ENCODE measurements at regions not wholly inside any gene's neighbourhood (a gene's known extent, or its start where the extent isn't known, plus 50 kb on each side); places are given as distances from the start of the nearest gene placed in this dataset.

GRCh38 chr3:148204131-148204530 lies 493.6 kb upstream of the AGTR1 start:
- H3K27me3 ChIP-seq (ENCODE audit: control insufficient read depth, insufficient read depth, low read length): no peaks in the 10 kb centered on the region
- no peak for DNase-seq (ENCODE audit: low read depth in 4 of 6, low spot score in 6 of 6)
- no peaks in the 10 kb centered on the region for H3K4me1 ChIP-seq (ENCODE audit: control insufficient read depth, insufficient read depth, low read length)
- H3K9me3 ChIP-seq (ENCODE audit: control insufficient read depth, insufficient read depth, low read length): no peaks in the 10 kb centered on the region
- H3K36me3 ChIP-seq (ENCODE audit: control insufficient read depth, insufficient read depth, low read length): no peaks in the 10 kb centered on the region
- no CpG with 5 or more reads among the region's 1 CpG for WGBS (ENCODE audit: insufficient coverage)
- H3K27ac ChIP-seq (ENCODE audit: low read depth, low read length): no peak overlapping the region
- H3K4me3 ChIP-seq (ENCODE audit: low read depth, low read length): no peak overlapping the region

GRCh38 chr3:148205977-148206376 lies 491.7 kb upstream of the AGTR1 start:
- no peaks in the 10 kb centered on the region for H3K36me3 ChIP-seq (ENCODE audit: control insufficient read depth, insufficient read depth, low read length)
- H3K9me3 ChIP-seq (ENCODE audit: control insufficient read depth, insufficient read depth, low read length): no peaks in the 10 kb centered on the region
- no peak overlapping the region for H3K4me3 ChIP-seq (ENCODE audit: low read depth, low read length)
- no peak overlapping the region for H3K27ac ChIP-seq (ENCODE audit: low read depth, low read length)
- DNase-seq (ENCODE audit: low read depth in 4 of 6, low spot score in 6 of 6): no peak
- no peaks in the 10 kb centered on the region for H3K4me1 ChIP-seq (ENCODE audit: control insufficient read depth, insufficient read depth, low read length)
- no peaks in the 10 kb centered on the region for H3K27me3 ChIP-seq (ENCODE audit: control insufficient read depth, insufficient read depth, low read length)
- no CpG with 5 or more reads among the region's 2 CpGs for WGBS (ENCODE audit: insufficient coverage)

DNA sequence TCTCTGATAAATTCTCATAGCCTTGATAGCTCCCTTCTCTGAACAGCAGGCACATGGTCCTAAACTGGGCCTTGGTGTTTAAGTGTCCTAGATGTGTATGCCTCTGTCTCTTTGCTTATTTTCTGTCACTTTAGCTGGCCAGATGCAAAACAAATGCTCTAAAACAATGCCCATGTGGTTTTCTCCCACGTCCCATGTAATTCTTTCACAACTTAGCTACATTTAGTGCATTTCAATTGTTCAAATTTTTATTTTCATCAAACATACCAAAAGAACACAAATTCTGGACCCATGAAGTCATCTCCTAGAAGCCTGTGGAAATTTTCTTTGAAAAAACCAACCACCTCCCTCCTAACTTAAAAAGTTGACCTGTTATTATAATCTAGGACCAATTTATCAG lies 491.3 kb upstream of the AGTR1 start:
- 100% methylated on average over 1 of the region's 1 CpG for WGBS (ENCODE audit: insufficient coverage)
- no peak overlapping the region for H3K27ac ChIP-seq (ENCODE audit: low read depth, low read length)
- no peaks in the 10 kb centered on the region for H3K9me3 ChIP-seq (ENCODE audit: control insufficient read depth, insufficient read depth, low read length)
- no peak for DNase-seq (ENCODE audit: low read depth in 4 of 6, low spot score in 6 of 6)
- no peak overlapping the region for H3K4me3 ChIP-seq (ENCODE audit: low read depth, low read length)
- no peaks in the 10 kb centered on the region for H3K27me3 ChIP-seq (ENCODE audit: control insufficient read depth, insufficient read depth, low read length)
- H3K4me1 ChIP-seq (ENCODE audit: control insufficient read depth, insufficient read depth, low read length): no peaks in the 10 kb centered on the region
- no peaks in the 10 kb centered on the region for H3K36me3 ChIP-seq (ENCODE audit: control insufficient read depth, insufficient read depth, low read length)

- H3K9me3 ChIP-seq (ENCODE audit: control insufficient read depth, insufficient read depth, low read length): no peaks in the 10 kb centered on the region
- no peaks in the 10 kb centered on the region for H3K4me1 ChIP-seq (ENCODE audit: control insufficient read depth, insufficient read depth, low read length)
- no peaks in the 10 kb centered on the region for H3K27me3 ChIP-seq (ENCODE audit: control insufficient read depth, insufficient read depth, low read length)
- no peak overlapping the region for H3K27ac ChIP-seq (ENCODE audit: low read depth, low read length)
- no peak overlapping the region for H3K4me3 ChIP-seq (ENCODE audit: low read depth, low read length)
- H3K36me3 ChIP-seq (ENCODE audit: control insufficient read depth, insufficient read depth, low read length): no peaks in the 10 kb centered on the region
- no peak for DNase-seq (ENCODE audit: low read depth in 4 of 6, low spot score in 6 of 6)
Measured at GRCh38 chr3:148208975-148209374, 488.7 kb upstream of the AGTR1 start.

GRCh38 chr3:148211725-148212124 lies 486.0 kb upstream of the AGTR1 start:
- no peak overlapping the region for H3K27ac ChIP-seq (ENCODE audit: low read depth, low read length)
- H3K9me3 ChIP-seq (ENCODE audit: control insufficient read depth, insufficient read depth, low read length): no peaks in the 10 kb centered on the region
- no peaks in the 10 kb centered on the region for H3K27me3 ChIP-seq (ENCODE audit: control insufficient read depth, insufficient read depth, low read length)
- no peak for DNase-seq (ENCODE audit: low read depth in 4 of 6, low spot score in 6 of 6)
- no peaks in the 10 kb centered on the region for H3K36me3 ChIP-seq (ENCODE audit: control insufficient read depth, insufficient read depth, low read length)
- no peaks in the 10 kb centered on the region for H3K4me1 ChIP-seq (ENCODE audit: control insufficient read depth, insufficient read depth, low read length)
- no peak overlapping the region for H3K4me3 ChIP-seq (ENCODE audit: low read depth, low read length)

- no peak for DNase-seq (ENCODE audit: low read depth in 4 of 6, low spot score in 6 of 6)
- no peaks in the 10 kb centered on the region for H3K36me3 ChIP-seq (ENCODE audit: control insufficient read depth, insufficient read depth, low read length)
- H3K27ac ChIP-seq (ENCODE audit: low read depth, low read length): no peak overlapping the region
- H3K4me3 ChIP-seq (ENCODE audit: low read depth, low read length): no peak overlapping the region
- no peaks in the 10 kb centered on the region for H3K27me3 ChIP-seq (ENCODE audit: control insufficient read depth, insufficient read depth, low read length)
- no CpG with 5 or more reads among the region's 3 CpGs for WGBS (ENCODE audit: insufficient coverage)
- H3K4me1 ChIP-seq (ENCODE audit: control insufficient read depth, insufficient read depth, low read length): no peaks in the 10 kb centered on the region
- H3K9me3 ChIP-seq (ENCODE audit: control insufficient read depth, insufficient read depth, low read length): no peaks in the 10 kb centered on the region
Measured at GRCh38 chr3:148214705-148215104, 483.0 kb upstream of the AGTR1 start.

DNA sequence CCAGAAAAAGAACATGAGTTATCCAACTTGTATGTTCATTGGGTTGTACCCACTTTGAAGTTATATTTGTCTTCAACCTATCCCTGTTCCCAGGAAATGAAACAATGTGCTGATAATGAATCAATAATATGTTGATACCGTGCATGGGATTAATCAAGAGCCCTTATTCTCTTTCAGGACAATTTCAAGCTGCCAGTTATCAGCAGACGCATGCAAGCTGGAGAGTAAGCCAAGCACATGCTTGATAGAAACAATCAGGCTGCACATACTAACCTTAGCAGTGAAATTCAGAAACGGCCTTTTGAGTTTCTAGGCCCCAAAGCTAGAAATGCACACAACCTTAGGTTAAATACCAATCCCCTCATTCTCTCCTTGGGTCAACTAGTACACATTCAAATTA lies 480.4 kb upstream of the AGTR1 start:
- Histone ChIP-seq H3K27ac (ENCODE audit: low read depth, low read length) (no peak overlapping the region), H3K4me3 (ENCODE audit: low read depth, low read length) (no peak overlapping the region), H3K9me3 (ENCODE audit: control insufficient read depth, insufficient read depth, low read length) (no peaks in the 10 kb centered on the region), H3K4me1 (ENCODE audit: control insufficient read depth, insufficient read depth, low read length) (no peaks in the 10 kb centered on the region), H3K27me3 (ENCODE audit: control insufficient read depth, insufficient read depth, low read length) (no peaks in the 10 kb centered on the region), H3K36me3 (ENCODE audit: control insufficient read depth, insufficient read depth, low read length) (no peaks in the 10 kb centered on the region)
- DNase-seq (ENCODE audit: low read depth in 4 of 6, low spot score in 6 of 6): no peak
- WGBS (ENCODE audit: insufficient coverage): 96% methylated on average over 2 of the region's 3 CpGs

- Histone ChIP-seq H3K4me1 (ENCODE audit: control insufficient read depth, insufficient read depth, low read length) (no peaks in the 10 kb centered on the region), H3K27me3 (ENCODE audit: control insufficient read depth, insufficient read depth, low read length) (no peaks in the 10 kb centered on the region), H3K36me3 (ENCODE audit: control insufficient read depth, insufficient read depth, low read length) (no peaks in the 10 kb centered on the region), H3K9me3 (ENCODE audit: control insufficient read depth, insufficient read depth, low read length) (no peaks in the 10 kb centered on the region), H3K4me3 (ENCODE audit: low read depth, low read length) (no peak overlapping the region), H3K27ac (ENCODE audit: low read depth, low read length) (no peak overlapping the region)
- no peak for DNase-seq (ENCODE audit: low read depth in 4 of 6, low spot score in 6 of 6)
- 88% methylated on average over 3 of the region's 3 CpGs for WGBS (ENCODE audit: insufficient coverage)
Measured at GRCh38 chr3:148218222-148218621, 479.5 kb upstream of the AGTR1 start.

DNA sequence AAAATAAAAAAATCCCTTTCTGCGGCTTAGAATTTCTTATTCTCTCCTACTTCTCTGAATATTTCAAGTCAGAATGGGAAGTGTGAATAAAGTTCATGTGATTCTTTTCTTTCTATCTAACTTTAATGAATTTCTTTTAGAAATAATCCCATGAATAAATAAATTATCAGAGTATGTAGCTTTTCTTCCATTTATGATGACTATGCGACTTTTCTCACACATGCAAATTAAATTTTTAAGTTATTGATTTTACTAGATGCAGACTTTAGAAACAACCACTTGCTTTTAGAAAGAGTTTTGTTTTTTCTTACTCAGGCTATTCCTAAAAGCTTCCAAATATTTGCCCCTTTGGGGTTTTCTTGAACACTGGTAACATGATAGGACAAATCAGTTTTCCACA lies 477.7 kb upstream of the AGTR1 start:
- Histone ChIP-seq H3K4me3 (ENCODE audit: low read depth, low read length) (no peak overlapping the region), H3K4me1 (ENCODE audit: control insufficient read depth, insufficient read depth, low read length) (no peaks in the 10 kb centered on the region), H3K36me3 (ENCODE audit: control insufficient read depth, insufficient read depth, low read length) (no peaks in the 10 kb centered on the region), H3K9me3 (ENCODE audit: control insufficient read depth, insufficient read depth, low read length) (no peaks in the 10 kb centered on the region), H3K27me3 (ENCODE audit: control insufficient read depth, insufficient read depth, low read length) (no peaks in the 10 kb centered on the region), H3K27ac (ENCODE audit: low read depth, low read length) (no peak overlapping the region)
- WGBS (ENCODE audit: insufficient coverage): no CpG with 5 or more reads among the region's 2 CpGs
- no peak for DNase-seq (ENCODE audit: low read depth in 4 of 6, low spot score in 6 of 6)

DNA sequence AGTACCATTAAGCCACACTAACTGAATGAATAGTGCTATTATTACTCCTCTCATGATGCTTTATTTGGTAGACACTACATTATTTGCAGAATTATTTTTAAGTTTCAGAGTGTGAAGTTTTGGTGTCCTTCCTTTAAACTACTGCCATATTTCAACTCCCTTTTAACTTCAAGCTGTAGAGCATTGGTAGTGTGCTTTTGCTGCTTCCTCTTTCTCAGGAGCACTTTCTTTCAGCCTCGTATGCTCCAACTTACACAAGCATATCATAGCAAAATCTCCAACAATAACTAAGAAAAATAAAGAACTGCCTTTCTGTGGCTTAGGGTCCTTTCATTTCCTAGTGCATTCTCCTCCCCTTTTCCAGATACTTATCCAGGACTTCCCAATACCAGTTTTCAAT lies 476.4 kb upstream of the AGTR1 start:
- H3K27me3 ChIP-seq (ENCODE audit: control insufficient read depth, insufficient read depth, low read length): no peaks in the 10 kb centered on the region
- no peaks in the 10 kb centered on the region for H3K36me3 ChIP-seq (ENCODE audit: control insufficient read depth, insufficient read depth, low read length)
- no peaks in the 10 kb centered on the region for H3K9me3 ChIP-seq (ENCODE audit: control insufficient read depth, insufficient read depth, low read length)
- H3K4me1 ChIP-seq (ENCODE audit: control insufficient read depth, insufficient read depth, low read length): no peaks in the 10 kb centered on the region
- H3K27ac ChIP-seq (ENCODE audit: low read depth, low read length): no peak overlapping the region
- H3K4me3 ChIP-seq (ENCODE audit: low read depth, low read length): no peak overlapping the region
- DNase-seq (ENCODE audit: low read depth in 4 of 6, low spot score in 6 of 6): no peak
- WGBS (ENCODE audit: insufficient coverage): 90% methylated on average over 1 of the region's 1 CpG

DNA sequence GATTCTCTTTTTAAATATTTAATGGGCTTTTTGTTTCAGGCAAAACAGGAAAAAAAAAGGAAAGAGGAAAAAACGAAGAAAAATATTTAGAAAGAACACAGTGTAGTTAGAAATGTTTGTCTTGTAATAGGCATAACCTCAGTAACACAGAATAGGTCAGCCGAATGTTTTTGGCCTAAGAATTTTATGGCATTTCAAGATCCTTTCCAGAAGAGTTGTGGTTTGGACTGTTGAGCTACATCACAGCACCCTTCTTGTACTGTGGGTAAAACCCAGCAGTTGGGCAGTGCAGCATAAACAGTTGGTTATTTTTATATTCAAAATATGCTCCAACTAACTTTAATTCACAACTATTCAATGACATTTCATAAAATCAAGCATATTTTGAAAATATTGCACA lies 474.4 kb upstream of the AGTR1 start:
- no peaks in the 10 kb centered on the region for H3K9me3 ChIP-seq (ENCODE audit: control insufficient read depth, insufficient read depth, low read length)
- no CpG with 5 or more reads among the region's 2 CpGs for WGBS (ENCODE audit: insufficient coverage)
- H3K27ac ChIP-seq (ENCODE audit: low read depth, low read length): no peak overlapping the region
- peak in 1 of 6 donors; percentile 28 for DNase-seq (ENCODE audit: low read depth in 4 of 6, low spot score in 6 of 6)
- no peaks in the 10 kb centered on the region for H3K36me3 ChIP-seq (ENCODE audit: control insufficient read depth, insufficient read depth, low read length)
- H3K4me3 ChIP-seq (ENCODE audit: low read depth, low read length): no peak overlapping the region
- H3K4me1 ChIP-seq (ENCODE audit: control insufficient read depth, insufficient read depth, low read length): no peaks in the 10 kb centered on the region
- H3K27me3 ChIP-seq (ENCODE audit: control insufficient read depth, insufficient read depth, low read length): no peaks in the 10 kb centered on the region

Data from spinal cord (tissue), 9 donors.